ENCODE measurements at regions not wholly inside any gene's neighbourhood (a gene's known extent, or its start where the extent isn't known, plus 50 kb on each side); places are given as distances from the start of the nearest gene placed in this dataset.
"Not testable (repeated sequence)": the region's sequence is repeated elsewhere in the genome, so short reads cannot be mapped to it uniquely, and the experiment has no call there.

DNA sequence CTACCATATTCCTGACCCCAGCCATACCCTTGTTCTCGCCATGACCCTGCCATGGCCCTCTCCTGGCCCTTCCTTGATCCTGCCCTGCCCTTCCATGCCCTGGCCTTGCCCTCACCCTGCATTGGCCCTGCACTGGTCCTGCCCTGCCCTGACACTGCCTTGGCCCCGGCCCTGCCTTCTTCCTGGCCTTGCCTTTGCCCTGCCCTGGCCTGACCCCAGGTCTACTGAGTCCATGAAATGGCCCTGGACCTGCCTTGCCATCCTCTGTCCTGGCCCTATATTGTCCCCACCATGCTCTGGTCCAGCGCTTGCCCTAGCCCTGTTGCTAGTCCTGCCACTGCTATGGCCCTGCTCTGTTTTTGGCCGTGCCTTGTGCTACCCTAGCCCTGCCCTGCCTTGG, 536.1 kb downstream of the FOXD4L6 start:
- not testable (repeated sequence) for DNase-seq

- DNase-seq = not testable (repeated sequence)
Measured at GRCh38 chr9:40591915-40592314, 536.6 kb downstream of the FOXD4L6 start.

DNA sequence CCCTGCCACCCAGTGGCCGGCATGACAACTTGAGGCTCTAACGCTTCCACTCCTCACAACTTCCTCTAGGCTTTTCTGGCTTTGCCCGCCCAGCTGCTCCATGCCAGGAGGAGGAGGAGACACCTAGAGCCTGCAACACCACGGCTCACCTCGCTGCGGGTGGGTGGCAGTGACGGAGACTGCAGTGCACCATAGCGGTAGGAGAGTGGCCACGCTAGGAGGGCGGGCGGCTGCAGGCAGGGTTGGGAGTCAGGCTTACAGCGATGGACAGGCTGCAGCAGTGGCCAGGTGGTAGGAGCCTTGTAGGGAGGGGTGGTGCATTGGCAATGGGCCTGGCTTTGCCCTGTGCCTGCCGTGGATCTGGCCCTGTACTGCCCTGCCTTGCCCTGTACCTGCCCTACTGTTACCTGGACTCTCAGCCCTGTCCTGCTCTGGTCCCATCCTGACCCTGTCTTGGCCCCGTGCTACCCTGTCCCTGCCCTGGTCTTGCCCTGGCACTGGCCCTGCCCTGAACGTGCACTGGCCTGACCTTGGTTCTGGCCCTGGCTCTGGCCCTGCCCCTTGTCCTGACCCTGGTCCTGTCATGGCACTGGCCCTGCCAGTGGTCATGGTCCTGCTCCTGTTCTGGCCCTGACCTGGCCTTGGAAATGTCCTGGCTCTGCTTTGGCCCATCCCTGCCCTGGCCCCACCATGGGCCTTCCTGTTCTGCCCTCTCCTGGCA, 540.8 kb downstream of the FOXD4L6 start:
- DNase-seq = not testable (repeated sequence)

GRCh38 chr9:40584039-40584438, 544.4 kb downstream of the FOXD4L6 start:
- DNase-seq = not testable (repeated sequence)

DNA sequence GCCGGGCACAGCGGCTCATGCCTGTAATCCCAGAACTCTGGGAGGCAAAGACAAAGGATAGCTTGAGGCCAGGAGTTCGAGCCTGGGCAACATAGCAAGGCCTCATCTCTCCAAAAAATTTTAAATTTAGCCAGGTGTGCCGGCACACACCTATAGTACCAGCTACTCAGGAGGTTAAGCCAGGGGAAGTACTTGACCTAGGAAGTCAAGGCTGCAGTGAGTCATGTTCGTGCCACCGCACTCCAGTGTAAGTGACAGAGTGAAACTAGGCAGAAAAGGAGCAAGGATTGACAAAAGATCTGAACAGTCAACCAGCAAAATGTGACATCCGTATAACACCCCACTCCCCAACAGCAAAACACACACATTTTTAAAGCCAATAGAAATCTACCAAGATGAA, 545.3 kb downstream of the FOXD4L6 start:
- DNase-seq = not testable (repeated sequence)

DNA sequence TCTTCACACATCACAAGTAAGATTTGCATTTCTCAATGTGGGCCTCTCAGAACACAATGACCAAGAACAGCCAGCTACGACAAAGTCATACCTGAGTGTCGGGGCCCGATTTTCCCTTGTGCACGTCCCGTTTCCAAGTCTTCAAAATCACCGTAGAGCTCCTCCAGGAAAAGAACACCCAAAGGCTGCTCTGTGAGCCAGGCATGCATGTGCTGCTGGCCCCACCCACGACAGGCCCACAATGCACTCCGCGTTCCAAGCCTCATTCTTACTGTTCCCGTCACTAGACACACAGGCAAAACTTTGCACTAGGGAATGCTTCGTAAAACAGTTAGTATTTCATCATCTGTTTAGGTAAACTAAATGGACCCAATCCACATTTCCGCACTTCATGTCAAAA, 549.6 kb downstream of the FOXD4L6 start:
- peak; percentile 0 for DNase-seq

All from dermis blood vessel endothelial cell (primary cell).